Natural killer cell (primary cell): ENCODE measurements at regions not wholly inside any gene's neighbourhood (a gene's known extent, or its start where the extent isn't known, plus 50 kb on each side); places are given as distances from the start of the nearest gene placed in this dataset.

ENCODE experiments used
- ATAC-seq, 3 donors: fragments of 150-1000 bp in 2 of 3; fragments of 200-7000 bp in 1 of 3; cut with Tn5 transposase; 1 replicate in 1 of 3; 2 replicates in 2 of 3; pipeline ENCODE4 v1.10.0; 2021; ENCODE audit warnings: mild to moderate bottlenecking in 2 of 3, moderate library complexity in 2 of 3
- DNase-seq, 2 donors: peaks; one replicate each; pipeline versions ENCODE4 v3.0.0 to v3.0.0-alpha.2; 2013 to 2021; ENCODE audit warnings: mixed read lengths in 1 of 2
- H3K27ac ChIP-seq: one replicate; pipeline ENCODE4 v1.5.1; 2013; ENCODE audit warnings: mild to moderate bottlenecking, low read length
- H3K27me3 ChIP-seq: one replicate; pipeline ENCODE4 v1.6.1; 2013; ENCODE audit warnings: low read length; ENCODE audit not compliant: control insufficient read depth, insufficient read depth
- H3K36me3 ChIP-seq: one replicate; pipeline ENCODE4 v1.6.1; 2013; ENCODE audit warnings: low read length; ENCODE audit not compliant: control insufficient read depth, insufficient read depth
- H3K4me1 ChIP-seq: one replicate; pipeline ENCODE4 v1.6.1; 2013; ENCODE audit warnings: low read length; ENCODE audit not compliant: control insufficient read depth, insufficient read depth
- H3K4me3 ChIP-seq: one replicate; pipeline ENCODE4 v1.5.1; 2013; ENCODE audit warnings: low read length
- H3K9me3 ChIP-seq: one replicate; pipeline ENCODE4 v1.6.1; 2013; ENCODE audit warnings: low read length; ENCODE audit not compliant: control insufficient read depth, insufficient read depth
- H3K27ac Mint-ChIP-seq, 2 donors: one replicate each; pipeline ENCODE4 v1.8.0; 2022; ENCODE audit warnings: mild to moderate bottlenecking in 2 of 2, mixed read lengths in 2 of 2, moderate library complexity in 1 of 2
- H3K27me3 Mint-ChIP-seq, 2 donors: one replicate each; pipeline ENCODE4 v1.8.0; 2022; ENCODE audit warnings: low read depth in 2 of 2, mixed read lengths in 2 of 2
- H3K36me3 Mint-ChIP-seq: one replicate; pipeline ENCODE4 v1.8.0; 2022; ENCODE audit warnings: mixed read lengths
- H3K4me1 Mint-ChIP-seq, 2 donors: one replicate each; pipeline ENCODE4 v1.8.0; 2022; ENCODE audit warnings: mixed read lengths in 2 of 2
- H3K4me3 Mint-ChIP-seq: one replicate; pipeline ENCODE4 v1.8.0; 2022; ENCODE audit warnings: mild to moderate bottlenecking, moderate library complexity, mixed read lengths
- H3K9me3 Mint-ChIP-seq, 2 donors: one replicate each; pipeline ENCODE4 v1.8.0; 2022; ENCODE audit warnings: mixed read lengths in 2 of 2
- CTCF ChIP-seq: fragments of 200-600 bp; IDR thresholded peaks from one replicate; pipeline ENCODE4 v1.8.0; 2022; ENCODE audit warnings: antibody characterized with exemption
- WGBS: methylation state at CpG from one replicate; pipeline ENCODE4 v1.1.7; 2013; ENCODE audit warnings: missing lambda C conversion rate; ENCODE audit not compliant: insufficient coverage; 5-methylcytosine and 5-hydroxymethylcytosine counted together
- intact Hi-C: fragments of 100-400 bp; cut with micrococcal nuclease; formaldehyde crosslinking; loops from one replicate; pipeline ENCODE4 v1.14.2; 2022

DNA sequence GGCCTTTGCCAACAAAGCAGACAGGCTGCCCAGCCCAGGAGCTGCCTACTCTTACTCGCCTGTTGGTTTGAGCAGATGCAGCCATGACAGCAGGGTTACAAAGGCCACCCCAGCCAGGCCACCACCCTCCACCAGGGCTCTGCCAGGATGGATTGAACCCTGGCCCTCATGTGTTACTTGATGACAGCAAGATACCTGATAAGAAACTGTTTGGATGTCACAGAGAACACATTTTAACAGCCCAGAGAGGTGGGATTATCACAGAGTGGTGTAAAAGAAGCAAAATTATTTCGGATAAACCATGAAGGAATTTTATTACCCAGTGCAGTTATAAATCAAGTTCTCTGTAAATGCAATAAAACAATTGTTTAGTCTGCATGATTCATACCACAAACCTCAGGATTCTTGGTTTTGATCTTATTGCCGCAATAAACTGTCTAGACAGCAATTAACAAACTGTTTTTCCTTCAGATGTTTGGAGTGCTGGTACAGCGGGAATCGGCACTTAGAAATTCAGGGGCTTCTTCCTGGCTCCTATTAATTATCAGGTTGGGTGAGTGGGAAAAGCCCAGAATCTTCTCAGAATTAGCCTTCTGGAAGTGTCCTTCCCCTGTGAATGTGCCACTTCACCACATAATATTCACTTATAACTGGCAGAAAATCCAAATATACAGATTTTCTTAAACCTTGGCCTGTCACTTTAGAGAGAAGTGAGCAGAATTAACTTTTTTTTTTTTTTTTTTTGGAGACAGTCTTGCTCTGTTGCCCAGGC lies 58.0 kb upstream of the SALL4 start:
- ATAC-seq = no peak

GRCh38 chr20:51856432-51856831 lies 54.1 kb upstream of the SALL4 start:
- H3K9me3 ChIP-seq = no peaks in the 10 kb centered on the region
- no peak overlapping the region for H3K27ac Mint-ChIP-seq
- H3K27me3 Mint-ChIP-seq = no peaks in the 10 kb centered on the region
- no peak overlapping the region for H3K4me3 ChIP-seq
- no peak for TF ChIP-seq CTCF
- no peak for DNase-seq
- intact Hi-C loops = no loop called here
- H3K4me1 ChIP-seq = no peaks in the 10 kb centered on the region
- H3K9me3 Mint-ChIP-seq = no peaks in the 10 kb centered on the region
- no peaks in the 10 kb centered on the region for H3K4me1 Mint-ChIP-seq
- no peaks in the 10 kb centered on the region for H3K36me3 ChIP-seq
- 83% methylated on average over 3 of the region's 3 CpGs for WGBS
- no peaks in the 10 kb centered on the region for H3K36me3 Mint-ChIP-seq
- H3K4me3 Mint-ChIP-seq = no peak overlapping the region
- no peaks in the 10 kb centered on the region for H3K27me3 ChIP-seq
- ATAC-seq = no peak
- no peak overlapping the region for H3K27ac ChIP-seq

More for the DNA sequence above, 58.0 kb upstream of the SALL4 start:
- no peaks in the 10 kb centered on the region for H3K27me3 ChIP-seq
- TF ChIP-seq CTCF = no peak
- no peak overlapping the region for H3K27ac ChIP-seq
- H3K4me1 ChIP-seq = no peaks in the 10 kb centered on the region
- DNase-seq = no peak
- H3K27ac Mint-ChIP-seq = no peak overlapping the region
- H3K4me3 ChIP-seq = no peak overlapping the region
- H3K36me3 ChIP-seq = no peaks in the 10 kb centered on the region
- intact Hi-C loops = no loop called here
- H3K27me3 Mint-ChIP-seq = peaks cover 0 to 4% of the 10 kb centered on the region in 2 donors
- no peaks in the 10 kb centered on the region for H3K4me1 Mint-ChIP-seq
- H3K9me3 ChIP-seq = no peaks in the 10 kb centered on the region
- WGBS = 87% methylated on average over 3 of the region's 5 CpGs
- no peaks in the 10 kb centered on the region for H3K36me3 Mint-ChIP-seq
- no peaks in the 10 kb centered on the region for H3K9me3 Mint-ChIP-seq
- H3K4me3 Mint-ChIP-seq = no peak overlapping the region

DNA sequence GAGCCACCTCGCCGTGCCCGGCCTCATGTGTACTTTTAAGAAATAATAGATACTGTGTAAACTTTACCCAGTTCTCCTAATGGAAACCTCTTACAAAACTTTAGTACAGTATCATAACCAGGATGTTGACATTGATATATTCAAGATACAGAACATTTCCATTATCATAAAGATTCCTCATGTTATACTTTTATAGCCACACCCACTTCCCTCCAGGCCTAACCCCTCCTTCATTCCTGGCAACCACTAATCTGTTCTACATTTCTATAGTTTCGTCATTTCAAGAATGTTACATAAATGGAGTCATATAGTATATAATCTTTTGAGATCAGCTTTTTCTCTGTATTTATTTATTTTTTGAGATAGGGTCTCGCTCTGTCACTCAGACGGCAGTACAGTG lies 52.6 kb upstream of the SALL4 start:
- no peak for DNase-seq

More for the DNA sequence above, 52.6 kb upstream of the SALL4 start:
- Mint-ChIP-seq H3K27me3 (no peaks in the 10 kb centered on the region), H3K4me3 (no peak overlapping the region), H3K36me3 (no peaks in the 10 kb centered on the region), H3K9me3 (no peaks in the 10 kb centered on the region), H3K4me1 (no peaks in the 10 kb centered on the region), H3K27ac (no peak overlapping the region)
- intact Hi-C loops = no loop called here
- no peaks in the 10 kb centered on the region for H3K9me3 ChIP-seq
- H3K4me3 ChIP-seq = no peak overlapping the region
- H3K36me3 ChIP-seq = no peaks in the 10 kb centered on the region
- no peaks in the 10 kb centered on the region for H3K27me3 ChIP-seq
- no peak for ATAC-seq
- no peak overlapping the region for H3K27ac ChIP-seq
- 92% methylated on average over 5 of the region's 6 CpGs for WGBS
- no peak for TF ChIP-seq CTCF
- H3K4me1 ChIP-seq = no peaks in the 10 kb centered on the region
